GM23248 (cell line): ENCODE measurements at regions not wholly inside any gene's neighbourhood (a gene's known extent, or its start where the extent isn't known, plus 50 kb on each side); places are given as distances from the start of the nearest gene placed in this dataset.

Experiments
- EZH2 ChIP-seq: fragments of 200-600 bp; sonication (generic); IDR thresholded peaks from 2 replicates; pipeline ENCODE4 v1.6.1; 2018; ENCODE audit warnings: antibody characterized with exemption, mild to moderate bottlenecking; ENCODE audit not compliant: insufficient read depth, poor library complexity, severe bottlenecking
- EZH2phosphoT487 ChIP-seq: fragments of 200-600 bp; sonication (generic); IDR thresholded peaks from 2 replicates; pipeline ENCODE4 v1.6.1; 2018; ENCODE audit warnings: antibody characterized with exemption, moderate library complexity, mild to moderate bottlenecking, low read depth; ENCODE audit not compliant: insufficient read depth

GRCh38 chr9:108673386-108673785 lies 182.4 kb downstream of the ACTL7B start:
- TF ChIP-seq EZH2 (no peak), EZH2phosphoT487 (no peak)
